H1 (cell line): ENCODE measurements at regions not wholly inside any gene's neighbourhood (a gene's known extent, or its start where the extent isn't known, plus 50 kb on each side); places are given as distances from the start of the nearest gene placed in this dataset.
"Not testable (repeated sequence)": the region's sequence is repeated elsewhere in the genome, so short reads cannot be mapped to it uniquely, and the experiment has no call there.

Experiments
- CTCF ChIP-seq, 3 experiments: IDR thresholded peaks; 1 replicate in 2 of 3; 2 replicates in 1 of 3; pipeline versions ENCODE4 v1.5.1 to v1.6.1; 2011; ENCODE audit warnings: low read length in 3 of 3, mild to moderate bottlenecking in 3 of 3, inconsistent platforms in 2 of 3, low read depth in 1 of 3, moderate library complexity in 1 of 3; ENCODE audit not compliant: insufficient read depth in 1 of 3; ENCODE audit errors: control extremely low read depth in 1 of 3
- EZH2 ChIP-seq: fragments of 200-600 bp; sonication (generic); IDR thresholded peaks from 2 replicates; pipeline ENCODE4 v1.7.1; 2012; ENCODE audit warnings: low read depth, mild to moderate bottlenecking, moderate library complexity, low read length, inconsistent platforms; ENCODE audit not compliant: severe bottlenecking
- KDM5A ChIP-seq: fragments of 200-600 bp; IDR thresholded peaks from 2 replicates; pipeline ENCODE4 v1.7.1; 2012; ENCODE audit warnings: mild to moderate bottlenecking, low read length, inconsistent platforms, mixed read lengths
- MAFK ChIP-seq: IDR thresholded peaks from 2 replicates; pipeline ENCODE4 v1.6.1; 2012; ENCODE audit warnings: low read depth, mild to moderate bottlenecking, improper control_type of control experiment, low read length
- POLR2AphosphoS5 ChIP-seq: IDR thresholded peaks from 2 replicates; pipeline ENCODE4 v1.6.1; 2011; ENCODE audit warnings: low read depth, low read length
- YY1 ChIP-seq: IDR thresholded peaks from 2 replicates; pipeline ENCODE4 v1.6.1; 2011; ENCODE audit warnings: low read depth, mild to moderate bottlenecking, low read length

GRCh38 chr10:46660835-46661164 lies 81.9 kb downstream of the SYT15 start:
- TF ChIP-seq POLR2AphosphoS5; KDM5A; MAFK; EZH2; YY1; CTCF (IDR thresholded peaks at IDR 0.05; ENCODE audit: control extremely low read depth in 1 of 3, insufficient read depth in 1 of 3, low read depth in 1 of 3, low read length in 3 of 3): not testable (repeated sequence)
